ENCODE measurements at regions not wholly inside any gene's neighbourhood (a gene's known extent, or its start where the extent isn't known, plus 50 kb on each side); places are given as distances from the start of the nearest gene placed in this dataset.
"Not testable (repeated sequence)": the region's sequence is repeated elsewhere in the genome, so short reads cannot be mapped to it uniquely, and the experiment has no call there.

- POLR2A ChIA-PET, CTCF ChIA-PET: not testable (repeated sequence)
These were observed 432.7 kb downstream of the LIG4 start for GRCh38 chr13:107782646-107783045.

- CTCF ChIA-PET: no interaction called here
- POLR2A ChIA-PET: no interaction called here
These were observed 437.2 kb downstream of the LIG4 start for GRCh38 chr13:107778094-107778493.

GRCh38 chr13:107770541-107770940, 444.8 kb downstream of the LIG4 start:
- POLR2A ChIA-PET: no interaction called here

GRCh38 chr13:107767119-107767518, 448.2 kb downstream of the LIG4 start:
- ChIA-PET POLR2A (no interaction called here), CTCF (no interaction called here)

More at GRCh38 chr13:107770541-107770940, 444.8 kb downstream of the LIG4 start:
- CTCF ChIA-PET: no interaction called here

- CTCF ChIA-PET: no interaction called here
- POLR2A ChIA-PET: no interaction called here
These were observed 449.5 kb downstream of the LIG4 start for GRCh38 chr13:107765724-107766401.

GRCh38 chr13:107764046-107764445, 451.3 kb downstream of the LIG4 start:
- ChIA-PET POLR2A (no interaction called here), CTCF (no interaction called here)

- POLR2A ChIA-PET: no interaction called here
- CTCF ChIA-PET: no interaction called here
These were observed 461.6 kb downstream of the LIG4 start for GRCh38 chr13:107753748-107754147.

GRCh38 chr13:107753291-107753690, 462.0 kb downstream of the LIG4 start:
- ChIA-PET POLR2A (no interaction called here), CTCF (no interaction called here)

GRCh38 chr13:107743983-107744382, 471.4 kb downstream of the LIG4 start:
- POLR2A ChIA-PET: no interaction called here
- CTCF ChIA-PET: no interaction called here

- POLR2A ChIA-PET: no interaction called here
These were observed 471.8 kb downstream of the LIG4 start for GRCh38 chr13:107743526-107743925.

GRCh38 chr13:107743100-107743499, 472.2 kb downstream of the LIG4 start:
- POLR2A ChIA-PET: no interaction called here
- CTCF ChIA-PET: no interaction called here

More at GRCh38 chr13:107743526-107743925, 471.8 kb downstream of the LIG4 start:
- CTCF ChIA-PET: no interaction called here

- ChIA-PET CTCF (no interaction called here), POLR2A (no interaction called here)
These were observed 472.8 kb downstream of the LIG4 start for GRCh38 chr13:107742544-107742943.

GRCh38 chr13:107738004-107738403, 477.3 kb downstream of the LIG4 start:
- CTCF ChIA-PET: no interaction called here
- POLR2A ChIA-PET: no interaction called here

- ChIA-PET CTCF (no interaction called here), POLR2A (no interaction called here)
These were observed 478.6 kb downstream of the LIG4 start for GRCh38 chr13:107736731-107737130.

GRCh38 chr13:107736170-107736569, 479.2 kb downstream of the LIG4 start:
- CTCF ChIA-PET: no interaction called here
- POLR2A ChIA-PET: no interaction called here

GRCh38 chr13:107734891-107735625, 480.3 kb downstream of the LIG4 start:
- CTCF ChIA-PET: no interaction called here

GRCh38 chr13:107733276-107733675, 482.1 kb downstream of the LIG4 start:
- CTCF ChIA-PET: no interaction called here
- POLR2A ChIA-PET: no interaction called here

More at GRCh38 chr13:107734891-107735625, 480.3 kb downstream of the LIG4 start:
- POLR2A ChIA-PET: no interaction called here

- ChIA-PET CTCF (no interaction called here), POLR2A (no interaction called here)
These were observed 484.5 kb downstream of the LIG4 start for GRCh38 chr13:107730813-107731212.

- CTCF ChIA-PET: no interaction called here
- POLR2A ChIA-PET: no interaction called here
These were observed 494.0 kb downstream of the LIG4 start for GRCh38 chr13:107721125-107721869.

GRCh38 chr13:107716741-107717140, 498.6 kb downstream of the LIG4 start:
- CTCF ChIA-PET: no interaction called here

GRCh38 chr13:107716241-107716640, 499.1 kb downstream of the LIG4 start:
- CTCF ChIA-PET: no interaction called here

More at GRCh38 chr13:107716741-107717140, 498.6 kb downstream of the LIG4 start:
- POLR2A ChIA-PET: no interaction called here

More at GRCh38 chr13:107716241-107716640, 499.1 kb downstream of the LIG4 start:
- POLR2A ChIA-PET: no interaction called here
